Glomerular visceral epithelial cell (primary cell): ENCODE measurements at regions not wholly inside any gene's neighbourhood (a gene's known extent, or its start where the extent isn't known, plus 50 kb on each side); places are given as distances from the start of the nearest gene placed in this dataset.

Experiments used
- DNase-seq: peaks from one replicate; pipeline ENCODE4 v3.0.0-alpha.2; 2016; ENCODE audit errors: extremely low spot score

DNA sequence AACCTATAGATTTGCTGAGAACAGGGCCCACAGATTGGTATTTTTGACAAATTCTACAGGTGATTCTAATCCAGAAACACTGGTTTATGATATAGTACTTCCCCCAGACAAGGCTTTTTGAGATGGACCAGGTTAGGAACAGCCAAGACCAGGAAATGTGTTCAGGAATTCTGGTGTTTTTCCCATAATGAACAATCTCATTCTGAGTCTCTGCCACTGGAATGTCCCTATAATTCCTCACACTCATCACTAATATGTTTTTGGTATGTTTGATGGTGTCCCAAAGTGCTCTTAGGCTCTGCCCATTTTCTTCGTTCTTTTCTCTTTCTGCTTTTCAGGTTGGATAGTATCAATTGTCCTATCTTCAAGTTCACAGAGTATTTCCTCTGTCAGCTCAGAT, 107.2 kb upstream of the IGFBP3 start:
- no peak for DNase-seq

DNA sequence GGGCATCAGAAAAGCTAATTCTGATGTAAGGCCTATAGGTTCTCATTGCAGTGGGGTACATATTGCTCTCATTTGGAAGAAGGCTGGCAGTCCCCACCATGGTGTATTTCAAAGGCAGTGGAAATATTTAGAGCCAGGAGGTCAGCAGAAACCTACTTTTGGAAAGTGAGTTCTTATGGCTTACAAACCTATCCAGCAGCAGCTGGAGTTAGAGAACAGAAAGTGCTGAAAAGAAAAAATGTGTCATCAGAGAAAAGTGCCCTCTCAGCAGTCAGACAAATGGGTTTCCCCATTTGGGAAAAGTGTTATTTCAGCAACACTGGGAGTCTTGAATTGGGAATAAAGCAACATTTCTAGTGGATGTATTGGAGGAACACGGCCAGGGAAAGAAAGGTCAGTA, 105.7 kb upstream of the IGFBP3 start:
- DNase-seq = no peak

DNA sequence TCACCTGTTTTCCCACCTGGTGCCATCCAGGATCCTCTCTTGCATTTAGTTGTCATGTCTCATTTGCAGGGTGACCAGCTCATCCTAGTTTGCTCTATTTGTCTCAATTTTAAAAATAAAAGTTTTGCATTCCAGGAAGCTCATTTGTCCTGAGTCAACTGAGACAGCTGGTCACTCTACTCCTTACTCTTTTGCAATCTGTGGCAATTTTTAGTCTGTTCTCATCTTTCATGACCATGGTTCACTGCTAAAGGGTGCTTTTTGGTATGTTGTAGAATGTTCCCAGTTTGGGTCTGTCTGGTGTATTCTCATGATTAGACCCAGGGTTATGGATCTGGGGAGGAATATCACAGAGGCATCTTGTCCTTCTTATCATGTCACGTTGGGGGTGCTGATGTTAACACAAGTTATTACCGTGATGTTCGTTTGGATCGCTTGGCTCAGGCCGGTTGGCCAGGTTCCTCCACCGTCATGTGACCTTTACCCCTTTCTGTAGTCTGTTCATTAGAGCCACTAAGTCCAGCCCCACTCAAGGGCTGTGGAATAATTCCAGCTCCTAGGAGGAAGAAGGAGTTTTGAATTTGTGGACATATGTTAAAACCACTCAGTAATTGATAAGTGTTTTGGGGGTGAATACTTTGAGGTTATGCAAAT, 103.3 kb upstream of the IGFBP3 start:
- no peak for DNase-seq

DNA sequence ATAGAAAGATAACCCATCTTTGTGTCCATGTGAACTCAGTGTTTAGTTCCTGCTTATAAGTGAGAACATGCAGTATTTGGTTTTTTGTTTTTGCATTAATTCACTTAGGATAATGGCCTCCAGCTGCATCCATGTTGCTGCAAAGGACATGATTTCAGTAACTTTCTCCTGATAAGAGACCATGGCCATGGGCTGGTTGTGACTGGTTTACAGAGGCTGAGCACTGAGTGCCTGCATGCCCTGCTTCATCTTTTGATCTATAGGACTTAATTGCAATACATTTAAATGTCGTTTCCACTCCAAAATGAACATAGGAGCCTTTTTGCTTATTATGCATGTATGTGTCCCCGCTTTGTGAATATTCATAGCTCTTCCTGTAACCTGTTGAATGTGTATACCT, 101.3 kb upstream of the IGFBP3 start:
- no peak for DNase-seq

DNA sequence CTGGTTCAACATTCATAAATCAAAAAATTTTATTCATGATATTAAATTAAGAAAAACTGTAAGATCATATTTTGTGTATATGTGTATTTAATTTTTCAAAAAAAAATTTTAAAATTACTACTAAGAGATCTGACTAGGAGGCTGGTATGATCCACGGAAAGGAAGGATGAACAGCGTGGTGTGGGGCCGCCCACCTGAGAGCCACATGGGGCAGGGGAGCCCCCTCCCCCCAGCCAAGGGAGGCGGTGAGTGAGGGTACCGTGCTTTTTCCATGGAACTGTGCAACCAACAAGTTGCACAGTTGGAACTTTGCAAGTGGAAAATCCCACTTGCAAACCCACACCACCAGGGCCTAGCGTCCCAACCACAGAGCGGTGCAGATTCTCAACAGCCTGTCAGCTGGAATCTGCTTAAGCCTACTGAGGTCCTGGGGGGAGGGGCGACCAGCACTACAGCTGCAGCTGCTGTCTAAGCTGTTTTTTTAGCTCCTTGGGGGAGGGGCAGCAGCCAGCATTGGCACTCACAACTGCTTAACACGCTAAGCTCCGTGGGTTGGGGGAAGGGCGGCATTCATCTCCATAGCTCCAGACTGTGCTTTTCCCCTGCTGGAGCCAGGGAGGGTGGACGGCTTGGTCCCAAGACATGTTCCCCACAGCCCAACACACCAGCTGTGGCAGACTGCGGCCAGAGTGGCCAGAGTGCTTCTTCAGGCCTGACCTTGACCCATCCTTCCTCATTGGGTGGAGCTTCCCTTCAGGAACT, 94.2 kb upstream of the IGFBP3 start:
- DNase-seq = no peak

DNA sequence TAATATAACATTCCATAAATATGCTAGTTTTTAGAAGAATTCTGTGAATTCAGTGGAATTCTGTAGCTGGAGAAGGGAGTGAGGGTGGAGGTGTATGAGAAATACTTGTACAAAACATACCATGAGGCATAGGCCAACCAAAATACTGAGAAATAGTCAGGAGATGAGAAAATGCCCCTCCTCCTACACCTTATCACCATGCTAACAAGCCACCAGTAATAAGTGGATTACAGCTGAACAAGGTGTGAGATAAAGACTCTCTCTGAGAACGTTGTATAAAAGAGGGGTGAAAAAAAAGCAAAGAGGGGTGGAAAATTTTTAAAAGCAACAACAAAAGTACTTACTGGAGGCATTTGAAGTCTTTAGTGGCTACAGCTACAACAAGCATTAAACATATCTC, 90.4 kb upstream of the IGFBP3 start:
- no peak for DNase-seq

DNA sequence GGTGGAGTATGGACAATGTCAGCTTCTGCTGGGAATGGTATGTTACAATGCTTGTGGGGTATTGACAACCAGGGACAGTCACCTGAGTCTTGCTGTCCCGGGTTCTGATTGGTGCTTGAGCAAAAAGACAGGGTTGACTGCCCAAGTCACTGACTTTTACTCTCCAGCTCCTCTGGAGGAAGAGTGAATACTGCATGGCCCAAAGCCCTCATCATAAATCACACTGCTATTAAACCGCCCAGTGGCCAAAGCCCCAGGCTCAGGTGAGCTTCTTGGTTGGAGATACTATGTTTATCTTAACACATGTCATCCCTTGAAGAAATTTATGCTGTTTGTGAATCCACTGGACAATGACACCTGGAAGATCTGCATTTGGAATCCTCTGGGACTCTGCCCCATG, 90.0 kb upstream of the IGFBP3 start:
- no peak for DNase-seq

DNA sequence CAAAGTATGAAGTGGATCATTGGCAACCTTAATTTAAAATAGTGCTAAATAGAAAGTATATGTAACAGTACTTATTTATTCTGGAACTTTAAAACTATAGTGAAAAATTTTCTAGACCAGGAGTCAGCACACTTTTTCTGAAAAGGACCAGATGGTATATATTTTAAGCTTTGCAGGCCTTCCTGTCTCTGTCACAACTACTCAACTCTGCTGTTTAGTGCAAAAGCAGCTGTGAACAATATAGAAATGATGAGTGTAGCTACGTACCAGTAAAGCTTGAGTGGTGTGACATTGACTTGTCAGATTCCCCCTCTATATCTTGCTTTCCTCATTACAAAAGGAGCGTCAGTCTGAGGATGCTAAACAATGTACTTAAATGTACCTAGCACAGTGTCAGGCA, 88.1 kb upstream of the IGFBP3 start:
- DNase-seq = no peak

DNA sequence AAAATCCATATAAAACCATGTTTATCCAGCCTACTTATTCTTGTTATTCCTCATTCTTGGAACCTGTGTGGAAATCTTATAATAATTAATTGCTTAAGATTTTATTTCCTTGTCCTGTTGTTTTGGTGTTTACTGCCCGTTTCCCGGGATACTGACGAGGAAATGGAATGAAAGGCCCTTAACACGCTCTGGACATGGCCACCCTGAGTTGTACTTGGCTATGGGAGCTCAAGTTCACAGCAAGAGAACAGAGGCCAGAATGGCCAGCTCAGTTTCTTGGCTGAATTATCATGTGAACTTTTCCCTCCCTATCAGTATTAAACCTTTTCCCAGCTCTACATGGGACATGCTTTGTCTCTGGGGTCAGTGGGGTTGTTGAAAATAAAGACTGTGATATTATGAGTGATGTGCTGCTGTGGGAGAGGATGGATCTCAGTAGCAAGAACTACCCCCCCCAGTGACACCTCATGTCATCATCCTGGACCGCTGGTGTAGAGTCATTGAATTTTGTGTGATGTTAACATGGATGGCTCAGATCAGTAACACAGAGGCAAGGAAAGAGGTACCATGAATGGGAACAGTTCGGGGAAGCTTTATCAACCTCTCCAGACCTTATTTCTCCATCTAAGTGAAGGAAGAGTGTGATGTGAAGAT, 87.0 kb upstream of the IGFBP3 start:
- no peak for DNase-seq

DNA sequence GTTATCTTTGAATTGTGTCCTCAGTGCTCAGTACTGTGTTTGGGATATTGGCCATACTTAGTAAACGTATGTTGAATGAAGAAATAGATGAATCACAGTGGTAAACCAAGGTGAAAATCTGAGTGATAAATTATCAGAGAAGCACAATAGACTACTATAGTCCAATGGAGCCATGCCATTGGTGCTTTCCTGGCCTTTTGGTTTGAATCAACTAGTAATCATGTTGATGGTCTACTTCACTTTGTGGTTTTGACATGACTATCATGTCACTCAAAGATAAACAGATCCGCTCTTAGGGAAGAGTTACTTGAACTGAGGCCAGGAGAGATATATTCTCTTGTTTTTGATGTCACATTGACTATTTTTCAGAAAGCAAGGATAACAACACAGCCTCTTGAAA, 86.1 kb upstream of the IGFBP3 start:
- DNase-seq = no peak

DNA sequence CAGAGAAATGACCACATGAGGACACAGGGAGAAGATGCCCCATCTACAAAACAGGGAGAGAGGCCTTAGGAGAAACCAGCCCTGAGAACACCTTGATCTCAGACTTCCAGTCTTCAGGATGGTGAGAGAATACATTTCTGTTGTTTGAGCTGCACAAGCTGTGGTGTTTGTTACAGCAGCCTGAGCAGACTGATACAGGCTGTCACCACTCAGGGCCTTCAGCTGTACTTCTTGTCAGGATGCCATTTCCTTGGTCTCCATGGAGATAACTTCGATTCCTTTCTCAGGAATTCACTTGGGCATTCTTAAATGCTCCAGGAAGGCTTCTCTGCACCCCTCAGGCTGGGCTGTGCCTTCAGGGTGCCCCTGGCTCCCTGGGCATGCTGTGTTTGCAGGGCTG, 85.7 kb upstream of the IGFBP3 start:
- DNase-seq = no peak

DNA sequence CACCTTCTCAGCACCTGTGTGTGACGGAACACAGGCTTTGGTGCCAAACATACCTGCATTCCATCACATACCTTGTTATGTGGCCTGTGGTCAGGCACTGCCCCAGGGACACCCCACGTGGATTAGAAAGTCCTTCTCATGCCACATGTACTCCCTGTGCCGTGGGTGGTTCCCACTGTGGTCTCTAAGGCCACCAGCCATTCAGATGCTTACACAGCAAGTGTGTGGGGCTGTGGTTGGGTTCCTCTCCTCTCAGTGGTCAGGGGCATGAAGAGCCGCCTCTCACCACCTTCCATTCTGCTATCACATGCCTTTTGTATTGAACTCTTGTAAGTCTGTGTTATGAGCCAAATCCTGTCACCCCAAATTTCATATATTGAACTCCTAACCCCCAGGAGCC, 85.1 kb upstream of the IGFBP3 start:
- DNase-seq = no peak

DNA sequence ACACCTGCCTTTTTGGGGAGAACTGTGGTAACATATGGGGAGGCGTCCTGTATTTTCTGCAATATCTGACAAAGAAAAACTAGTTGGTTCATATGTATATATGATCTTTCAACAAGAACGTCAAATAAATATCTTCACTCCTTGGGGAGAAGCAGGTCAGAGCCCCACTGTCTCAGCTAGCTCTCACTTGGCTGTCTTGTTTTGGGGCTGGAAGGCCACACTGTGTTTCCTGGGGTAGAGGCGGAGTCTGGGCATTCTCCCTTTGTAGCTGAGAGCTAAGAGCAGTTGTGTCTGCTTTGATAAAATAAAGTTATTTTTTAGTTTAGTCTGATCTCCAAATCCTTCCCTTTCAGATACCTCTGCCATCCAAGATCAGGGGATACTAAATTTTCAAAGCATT, 83.9 kb upstream of the IGFBP3 start:
- DNase-seq = no peak

DNA sequence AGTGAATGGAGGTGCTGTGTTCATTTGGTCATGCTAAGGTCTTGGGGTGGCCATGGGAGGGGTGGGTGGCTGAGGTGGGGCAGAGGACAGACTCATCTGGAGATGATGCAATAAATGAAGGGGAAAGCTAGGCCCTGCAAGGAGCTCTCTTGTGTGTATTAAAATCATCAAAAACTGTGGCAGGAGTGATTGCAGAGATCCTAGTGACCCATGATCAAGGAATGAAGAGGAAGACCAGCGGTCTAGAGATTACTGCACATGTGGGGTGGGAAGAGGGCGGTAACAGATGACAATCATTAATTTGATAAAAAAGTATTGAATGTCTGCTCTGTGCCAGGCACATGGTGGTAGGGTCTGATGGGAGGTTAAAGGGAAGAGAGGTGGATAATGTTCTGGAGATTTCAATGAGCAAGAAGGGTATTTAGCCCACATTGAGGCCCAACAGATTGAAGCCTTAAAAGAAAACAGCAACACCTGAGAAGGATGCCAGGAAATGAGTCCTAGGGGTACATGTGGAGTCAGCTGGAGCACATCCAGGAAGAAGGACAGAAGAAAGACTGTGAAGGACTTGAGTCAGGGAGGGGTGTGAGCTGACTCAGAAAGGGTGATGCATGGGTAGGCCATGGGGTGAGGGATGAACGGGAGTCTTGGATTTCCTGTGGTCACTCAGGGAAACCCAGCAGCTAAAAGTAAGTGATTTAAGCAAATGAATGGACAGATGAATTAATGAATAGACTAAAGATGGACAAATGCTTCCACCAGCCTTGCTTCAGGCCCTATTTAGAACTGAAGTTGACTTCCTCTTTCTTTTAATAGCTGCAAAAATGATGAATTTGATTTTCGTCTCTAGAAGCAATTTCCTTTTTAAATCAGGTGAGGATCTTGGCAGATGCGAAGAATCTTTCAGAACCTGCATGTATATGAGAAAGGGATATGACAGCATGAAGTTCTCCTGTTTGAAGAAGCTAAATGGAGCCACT, 83.1 kb upstream of the IGFBP3 start:
- DNase-seq = peak; percentile 86

DNA sequence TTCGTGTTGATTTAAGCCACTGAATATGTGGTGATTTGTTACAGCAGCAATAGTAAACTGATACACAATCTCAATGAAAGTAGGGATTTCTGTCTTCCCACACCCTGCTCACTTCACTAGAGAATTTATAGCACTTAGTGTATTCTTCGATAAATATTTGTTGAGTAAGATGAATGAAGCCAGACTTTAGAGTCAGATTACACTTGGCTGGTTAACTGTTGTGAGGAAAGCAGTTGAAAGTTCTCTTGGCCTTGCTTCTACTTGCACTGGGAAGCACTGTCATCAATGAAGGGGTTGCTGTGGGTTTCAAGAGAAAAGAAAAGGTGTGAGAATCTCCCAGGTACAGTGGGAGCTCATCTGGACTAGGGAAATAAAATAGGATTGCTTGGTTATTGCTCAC, 82.1 kb upstream of the IGFBP3 start:
- no peak for DNase-seq

DNA sequence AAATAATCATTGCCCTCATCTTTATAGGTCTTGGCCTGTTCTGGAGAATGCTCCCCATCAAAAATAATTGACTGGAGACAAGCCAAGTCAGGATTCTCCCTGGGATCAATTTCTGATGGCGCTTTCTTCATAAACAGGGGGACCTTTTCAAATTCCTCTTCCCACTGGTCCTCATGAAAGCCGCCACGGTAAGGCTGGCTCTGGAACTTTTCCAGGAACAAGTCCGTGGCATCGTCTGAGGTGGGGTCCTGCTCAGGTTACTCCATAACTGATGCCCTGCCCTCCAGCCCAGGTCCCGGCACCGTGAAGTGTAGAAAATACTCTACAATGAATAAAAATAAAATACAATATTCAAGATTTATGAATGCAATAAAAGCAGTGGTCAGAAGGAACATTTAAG, 79.4 kb upstream of the IGFBP3 start:
- no peak for DNase-seq

DNA sequence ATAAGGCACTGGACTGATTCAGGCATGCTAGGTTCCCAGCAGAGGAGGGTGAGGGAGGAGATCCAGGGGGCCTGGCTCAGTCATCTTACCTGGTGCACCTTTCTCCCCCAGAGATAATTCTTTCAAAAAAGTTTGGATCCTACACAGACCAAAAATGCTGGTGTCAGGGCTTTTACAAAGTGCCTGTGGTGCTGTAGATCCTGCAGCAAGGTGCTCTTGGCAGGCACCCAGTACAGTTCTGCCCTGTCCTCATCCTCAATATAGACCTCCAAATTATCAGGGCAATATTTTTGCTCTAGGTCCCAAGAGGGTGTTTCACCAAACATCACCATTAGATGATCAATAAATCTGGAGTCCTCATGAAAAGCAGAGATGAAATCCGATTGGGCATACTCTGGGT, 78.5 kb upstream of the IGFBP3 start:
- DNase-seq = no peak

DNA sequence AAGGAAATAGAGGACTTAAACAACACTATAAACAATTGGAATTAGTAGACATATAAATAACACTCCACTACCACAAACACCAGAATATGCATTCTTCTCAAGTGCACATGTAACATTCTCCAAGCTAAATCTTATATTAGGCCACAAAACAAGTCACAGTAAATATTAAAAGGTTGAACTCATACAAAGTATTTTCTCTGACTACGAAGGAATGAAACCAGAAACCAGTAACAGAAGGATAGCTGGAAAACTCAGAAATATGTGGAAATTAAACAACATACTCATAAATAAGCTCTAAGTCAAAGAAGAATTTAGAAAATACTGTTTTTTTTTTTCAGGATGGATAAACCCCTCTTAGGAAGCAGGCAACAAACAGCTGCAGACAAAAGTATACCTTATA, 77.4 kb upstream of the IGFBP3 start:
- no peak for DNase-seq

DNA sequence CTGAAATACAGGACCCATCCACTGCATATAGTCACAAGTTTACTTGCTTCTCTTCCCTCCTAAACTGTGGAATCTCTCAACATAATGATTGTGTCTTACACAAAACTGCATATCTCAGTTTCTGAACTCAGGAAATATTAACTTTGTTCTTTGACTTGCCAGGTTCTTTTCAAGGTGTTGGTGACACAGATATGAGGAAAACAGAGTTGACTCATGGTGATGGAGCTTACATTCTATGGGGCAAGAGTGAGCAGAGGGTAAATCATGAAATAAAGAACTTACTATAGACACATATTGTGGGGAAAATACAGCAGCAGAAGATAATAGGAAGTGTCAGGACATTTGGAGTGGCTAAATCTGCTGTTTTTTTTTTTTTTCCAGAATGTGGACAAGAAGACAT, 72.5 kb upstream of the IGFBP3 start:
- DNase-seq = no peak

DNA sequence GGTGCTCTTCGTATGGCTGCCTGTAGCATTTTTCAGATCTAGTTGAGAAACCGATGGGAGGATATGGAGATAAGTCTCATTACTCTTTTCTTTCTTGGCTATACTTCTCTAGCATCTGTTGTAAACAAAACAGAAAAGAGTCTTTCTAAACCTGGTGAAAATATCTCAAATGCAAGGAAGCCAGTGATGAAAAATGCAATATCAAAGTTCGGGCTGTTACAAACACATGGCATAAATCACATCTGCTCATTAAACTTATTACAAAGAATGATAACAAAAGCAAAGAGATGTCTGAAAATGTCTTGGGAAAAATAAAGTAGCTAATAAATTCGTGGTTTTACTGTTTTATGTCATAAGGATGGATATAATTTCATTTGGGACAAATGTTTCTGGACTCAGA, 71.8 kb upstream of the IGFBP3 start:
- no peak for DNase-seq

DNA sequence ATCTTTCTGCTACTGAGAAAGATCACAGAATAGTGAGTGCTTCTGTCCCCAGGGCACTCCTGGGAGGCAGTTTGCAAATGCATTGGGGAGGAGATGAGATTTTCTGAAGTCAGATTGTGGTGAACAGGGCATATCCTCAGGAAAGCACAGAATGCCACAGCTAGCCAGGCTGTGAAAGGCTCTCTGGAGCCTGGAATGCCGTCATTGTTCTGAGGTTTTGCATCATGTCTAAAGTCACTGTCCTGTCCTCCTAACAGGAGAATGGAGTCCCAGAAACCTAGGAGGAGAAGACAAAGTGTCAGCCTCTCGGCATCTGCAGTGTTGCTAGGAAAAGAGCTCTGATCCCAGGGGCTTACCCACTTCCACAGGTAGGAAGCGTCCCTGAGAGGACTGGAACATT, 69.2 kb upstream of the IGFBP3 start:
- DNase-seq = no peak

DNA sequence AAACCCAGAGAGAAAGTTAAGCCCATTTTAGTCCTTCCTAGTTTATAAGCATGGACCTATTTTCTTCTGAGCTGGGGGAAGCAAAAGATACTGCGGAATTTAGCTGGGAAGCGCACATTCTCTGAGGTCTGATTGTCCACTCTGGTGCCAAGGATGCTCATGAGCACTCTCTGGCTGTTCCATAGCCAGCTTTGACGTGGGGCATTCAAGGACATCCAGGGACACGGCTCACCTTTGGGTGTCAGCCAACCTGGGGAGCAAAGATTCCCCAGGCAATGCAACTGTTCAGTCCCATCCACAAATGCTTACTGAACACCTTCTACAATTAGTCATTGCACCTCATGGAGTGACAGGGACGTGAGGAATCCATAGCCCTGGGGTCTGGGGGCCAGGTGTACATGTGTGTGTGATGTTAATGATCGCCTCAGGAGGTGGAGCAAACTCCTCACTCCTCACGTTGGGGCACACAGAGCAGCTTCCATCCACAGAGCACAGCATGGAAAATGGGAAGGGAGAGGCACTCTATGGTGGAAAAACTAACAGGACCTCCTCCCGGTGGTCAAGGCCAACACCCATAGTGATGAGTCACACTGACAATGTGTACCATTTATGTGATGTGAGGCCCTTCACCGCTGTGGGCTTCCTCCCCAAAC, 67.5 kb upstream of the IGFBP3 start:
- DNase-seq = no peak
